Stimulated activated CD4-positive, alpha-beta T cell treated with anti-CD3 and anti-CD28 coated beads, Interleukin-1b, Interleukin-23, amount 100 ng/mL, for 48 hours (primary cell): ENCODE measurements at regions not wholly inside any gene's neighbourhood (a gene's known extent, or its start where the extent isn't known, plus 50 kb on each side); places are given as distances from the start of the nearest gene placed in this dataset.
A peak's percentile ranks its signal among the peaks of the same experiment; 100 is the strongest.

Experiments used
- DNase-seq: peaks from one replicate; pipeline ENCODE4 v3.0.0-alpha.2; 2020

GRCh38 chr4:116397714-116398113, 687.7 kb downstream of the TRAM1L1 start:
- DNase-seq, result no peak

GRCh38 chr4:116397291-116397690, 688.1 kb downstream of the TRAM1L1 start:
- no peak for DNase-seq

GRCh38 chr4:116395408-116395807, 690.0 kb downstream of the TRAM1L1 start:
- DNase-seq, result no peak

- no peak for DNase-seq
Observed at GRCh38 chr4:116391020-116391419, 694.4 kb downstream of the TRAM1L1 start.

GRCh38 chr4:116389139-116389538, 696.2 kb downstream of the TRAM1L1 start:
- no peak for DNase-seq

GRCh38 chr4:116387937-116388474, 697.4 kb downstream of the TRAM1L1 start:
- no peak for DNase-seq

- no peak for DNase-seq
Observed at GRCh38 chr4:116386856-116387255, 698.5 kb downstream of the TRAM1L1 start.

GRCh38 chr4:116385583-116385982, 699.8 kb downstream of the TRAM1L1 start:
- DNase-seq, result no peak

GRCh38 chr4:116374815-116375214, 710.6 kb downstream of the TRAM1L1 start:
- no peak for DNase-seq

GRCh38 chr4:116362583-116362982, 722.8 kb downstream of the TRAM1L1 start:
- no peak for DNase-seq

GRCh38 chr4:116361790-116362189, 723.6 kb downstream of the TRAM1L1 start:
- DNase-seq, result no peak

GRCh38 chr4:116358633-116359222, 726.6 kb downstream of the TRAM1L1 start:
- peak; percentile 14 for DNase-seq

- DNase-seq, result no peak
Observed at GRCh38 chr4:116357758-116358157, 727.6 kb downstream of the TRAM1L1 start.

GRCh38 chr4:116346750-116347149, 738.6 kb downstream of the TRAM1L1 start:
- no peak for DNase-seq

- DNase-seq, result no peak
Observed at GRCh38 chr4:116343809-116344208, 741.6 kb downstream of the TRAM1L1 start.

GRCh38 chr4:116342143-116342542, 743.2 kb downstream of the TRAM1L1 start:
- DNase-seq, result no peak

GRCh38 chr4:116332508-116332907, 752.9 kb downstream of the TRAM1L1 start:
- no peak for DNase-seq

GRCh38 chr4:116328261-116328860, 757.0 kb downstream of the TRAM1L1 start:
- DNase-seq, result no peak

- DNase-seq, result no peak
Observed at GRCh38 chr4:116323606-116324005, 761.8 kb downstream of the TRAM1L1 start.

- no peak for DNase-seq
Observed at GRCh38 chr4:116321471-116321870, 763.9 kb downstream of the TRAM1L1 start.

- DNase-seq, result no peak
Observed at GRCh38 chr4:116320859-116321258, 764.5 kb downstream of the TRAM1L1 start.

- DNase-seq, result no peak
Observed at GRCh38 chr4:116303736-116304188, 781.6 kb downstream of the TRAM1L1 start.

GRCh38 chr4:116302990-116303735, 782.2 kb downstream of the TRAM1L1 start:
- DNase-seq, result no peak

- no peak for DNase-seq
Observed at GRCh38 chr4:116275006-116275405, 810.4 kb downstream of the TRAM1L1 start.
